ENCODE measurements at regions not wholly inside any gene's neighbourhood (a gene's known extent, or its start where the extent isn't known, plus 50 kb on each side); places are given as distances from the start of the nearest gene placed in this dataset.
A peak's percentile ranks its signal among the peaks of the same experiment; 100 is the strongest.

DNA sequence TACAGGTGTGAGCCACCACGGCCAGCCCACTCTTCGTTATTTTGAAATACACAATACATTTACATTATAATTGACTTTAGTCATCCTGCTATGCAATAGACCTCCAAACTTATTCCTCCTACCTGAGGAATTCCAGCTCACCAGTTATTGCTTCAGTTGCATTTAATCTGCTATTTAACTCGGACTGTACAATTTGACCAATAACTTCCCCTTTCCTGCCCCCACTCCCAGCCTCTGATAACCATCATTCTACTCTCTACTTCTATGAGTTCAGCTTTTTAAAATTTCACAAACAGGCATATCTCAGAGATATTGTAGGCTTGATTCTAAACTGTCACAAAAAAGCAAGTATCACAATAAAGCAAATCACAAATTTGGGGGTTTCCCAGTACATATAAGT, 157.0 kb downstream of the COPRS start:
- peak; percentile 59 for DNase-seq

DNA sequence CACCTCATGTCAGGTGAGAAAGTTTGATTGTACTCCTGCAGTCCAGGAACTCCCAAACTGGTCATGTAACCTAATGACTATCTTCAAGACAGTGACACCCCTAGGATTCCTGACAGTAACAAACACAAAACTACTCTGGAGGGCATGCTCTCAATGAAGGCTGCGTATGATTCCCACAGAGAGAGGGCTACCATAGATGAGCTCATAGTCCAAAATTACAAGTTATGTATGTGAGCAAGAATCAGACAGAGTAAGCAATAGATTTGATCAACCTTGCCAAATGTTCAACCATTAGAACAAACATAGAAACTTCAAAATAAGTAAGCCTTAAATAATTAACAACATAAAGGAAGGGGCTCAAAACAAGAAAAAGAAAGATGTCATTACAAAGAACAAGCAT, 158.1 kb downstream of the COPRS start:
- no peak for DNase-seq

- no peak for DNase-seq
Measured at GRCh38 chr17:31699886-31700285, 159.2 kb downstream of the COPRS start.

GRCh38 chr17:31699281-31699680, 159.8 kb downstream of the COPRS start:
- DNase-seq = peak; percentile 32

- DNase-seq = no peak
Measured at GRCh38 chr17:31698751-31699150, 160.3 kb downstream of the COPRS start.

DNA sequence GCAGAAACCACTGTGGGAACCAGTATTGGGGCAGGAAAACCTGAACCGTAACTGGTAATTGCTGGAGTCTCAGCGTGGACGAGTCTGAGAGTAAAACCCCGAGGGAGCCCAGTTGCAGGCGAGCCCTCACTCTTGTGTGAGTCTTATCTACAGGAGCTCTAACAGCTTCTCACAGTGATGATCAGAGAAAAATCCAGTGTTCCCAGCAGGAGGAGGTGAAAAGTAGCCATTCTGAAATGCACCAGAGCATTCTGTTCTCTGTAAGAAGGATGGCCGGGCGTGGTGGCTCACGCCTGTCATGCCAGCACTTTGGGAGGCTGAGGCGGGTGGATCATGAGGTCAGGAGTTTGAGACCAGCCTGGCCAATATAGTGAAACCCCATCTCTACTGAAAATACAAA, 161.2 kb downstream of the COPRS start:
- DNase-seq = no peak

GRCh38 chr17:31696703-31697325, 162.2 kb downstream of the COPRS start:
- no peak for DNase-seq

DNA sequence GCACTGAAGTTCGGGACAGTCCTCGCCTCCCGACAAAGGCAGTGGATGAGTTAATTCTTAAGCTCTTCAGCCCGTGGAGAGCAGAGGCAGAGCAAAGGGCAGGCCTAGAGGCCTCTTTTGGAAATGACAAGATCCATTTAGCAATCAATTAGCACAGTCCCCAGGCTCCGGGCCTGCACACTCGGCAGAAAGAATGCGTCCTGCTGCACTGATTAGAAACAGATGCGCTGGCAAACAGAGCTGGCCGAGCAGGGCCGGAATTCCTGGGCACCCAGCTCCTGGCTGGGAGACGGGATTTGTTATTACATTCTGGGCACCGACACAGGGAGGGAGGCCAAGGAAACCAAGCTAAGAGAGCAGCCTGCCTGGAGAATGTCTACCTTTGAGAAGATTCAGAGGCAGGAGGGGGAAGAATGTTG, 162.9 kb downstream of the COPRS start:
- no peak for DNase-seq

DNA sequence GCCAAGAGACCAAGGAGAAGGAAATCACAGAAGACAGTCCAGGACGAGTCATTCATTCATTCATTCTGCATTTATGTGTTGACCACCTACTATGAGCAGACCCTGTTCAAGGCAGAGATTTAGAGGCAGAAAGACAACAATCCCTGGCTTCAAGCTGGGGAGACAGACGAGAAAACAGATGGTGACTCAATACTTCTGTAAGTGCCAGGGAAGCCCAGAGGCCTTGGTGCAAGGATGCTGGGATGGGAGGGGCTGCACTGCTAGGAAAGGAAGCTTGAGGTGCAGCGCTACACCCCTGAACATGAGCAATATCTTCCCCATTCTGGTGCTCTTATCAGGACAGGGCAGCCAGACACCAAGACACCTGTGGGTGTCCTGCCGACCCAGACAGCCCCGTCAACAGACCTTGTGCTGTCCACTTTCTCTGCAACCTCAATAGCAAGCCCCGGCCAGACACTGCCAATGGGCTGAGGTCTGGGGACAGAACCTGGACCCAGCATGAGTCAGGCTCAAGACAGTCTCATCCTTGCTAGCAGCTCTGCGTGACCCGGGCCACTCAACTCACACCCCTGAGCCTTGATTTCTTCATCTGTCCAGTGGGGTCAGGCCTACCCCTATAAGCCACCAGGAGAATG, 163.5 kb downstream of the COPRS start:
- no peak for DNase-seq

- no peak for DNase-seq
Measured at GRCh38 chr17:31693433-31694220, 165.4 kb downstream of the COPRS start.

- DNase-seq = no peak
Measured at GRCh38 chr17:31692632-31693031, 166.4 kb downstream of the COPRS start.

GRCh38 chr17:31692027-31692426, 167.0 kb downstream of the COPRS start:
- DNase-seq = no peak

- DNase-seq = no peak
Measured at GRCh38 chr17:31691251-31691905, 167.7 kb downstream of the COPRS start.

DNA sequence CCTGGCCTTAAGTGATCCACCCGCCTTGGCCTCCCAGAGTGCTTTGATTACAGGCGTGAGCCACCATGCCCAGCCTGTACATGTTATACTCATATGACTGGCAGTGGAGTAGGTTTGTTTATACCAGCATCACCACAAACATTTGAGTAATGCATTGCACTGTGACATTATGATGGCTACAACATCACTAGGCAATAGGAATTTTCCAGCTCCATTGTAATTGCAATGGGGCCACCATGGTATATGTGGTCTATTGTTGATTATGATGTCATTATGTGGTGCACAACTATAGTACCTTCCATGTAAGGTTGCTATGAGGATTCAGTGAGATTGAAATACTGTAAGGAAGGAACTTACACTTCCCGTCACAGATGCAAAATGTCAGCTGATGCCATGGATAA, 168.9 kb downstream of the COPRS start:
- DNase-seq = no peak

DNA sequence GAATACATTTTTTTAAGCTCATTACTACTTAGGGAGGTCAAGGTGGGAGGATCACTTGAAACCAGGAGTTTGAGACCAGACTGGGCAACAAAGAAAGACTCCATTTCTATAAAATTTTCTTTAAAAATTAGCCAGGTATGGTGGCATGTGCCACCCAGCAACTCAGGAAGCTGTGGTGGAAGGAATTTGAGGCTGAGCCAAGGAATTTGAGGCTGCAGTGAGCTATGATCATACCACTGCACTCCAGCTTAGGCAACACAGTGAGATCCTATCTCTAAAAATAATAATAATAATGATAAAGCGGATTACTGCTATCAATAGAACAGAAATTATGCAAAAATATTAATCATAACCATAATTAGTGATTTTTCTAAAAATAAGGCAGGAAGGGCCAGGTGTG, 170.3 kb downstream of the COPRS start:
- DNase-seq = no peak

DNA sequence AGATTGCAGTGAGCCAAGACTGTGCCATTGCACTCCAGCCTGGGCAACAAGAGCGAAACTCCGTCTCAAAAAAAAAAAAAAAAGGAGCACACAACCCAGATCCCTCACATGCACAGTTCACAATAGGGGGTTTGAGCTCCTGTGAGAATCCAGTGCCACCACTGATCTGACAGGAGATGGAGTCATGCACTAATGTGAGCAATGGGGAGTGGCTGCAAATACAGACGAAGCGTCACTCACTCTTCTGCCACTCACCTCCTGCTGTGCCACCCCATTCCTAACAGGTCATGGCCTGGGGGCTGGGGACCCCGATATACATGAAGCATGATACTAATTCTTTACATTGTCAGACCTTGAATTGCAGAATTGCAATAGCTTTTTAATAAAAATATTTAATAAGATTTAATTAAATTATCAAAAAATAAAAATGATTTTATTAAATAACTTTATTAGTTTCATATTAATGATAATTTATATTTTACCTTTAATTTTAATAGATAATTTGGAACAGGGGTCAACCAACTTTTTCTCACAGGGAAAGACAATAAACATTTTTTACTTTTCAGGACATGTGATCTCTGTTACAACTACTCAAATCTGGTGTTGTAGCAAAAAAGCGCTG, 171.4 kb downstream of the COPRS start:
- no peak for DNase-seq

DNA sequence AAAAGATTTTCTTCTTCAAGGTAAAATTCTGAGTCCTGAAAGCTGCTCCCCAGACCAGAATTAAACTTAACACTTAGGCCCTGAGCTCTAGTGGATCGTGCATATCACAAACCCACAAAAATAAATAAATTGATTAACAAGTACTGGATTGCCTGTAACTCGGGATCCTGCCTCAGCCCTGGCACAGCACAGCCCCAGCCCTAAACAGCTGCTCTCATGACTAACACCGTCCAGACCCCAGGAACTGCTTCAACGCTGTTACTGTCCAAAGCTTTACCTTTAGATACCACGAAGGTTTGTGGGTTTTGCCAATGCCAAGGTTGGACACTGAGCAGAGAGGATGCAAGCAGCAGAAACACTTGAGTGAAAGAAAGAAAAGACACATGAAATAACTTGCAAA, 172.5 kb downstream of the COPRS start:
- no peak for DNase-seq

GRCh38 chr17:31684901-31685300, 174.1 kb downstream of the COPRS start:
- no peak for DNase-seq

DNA sequence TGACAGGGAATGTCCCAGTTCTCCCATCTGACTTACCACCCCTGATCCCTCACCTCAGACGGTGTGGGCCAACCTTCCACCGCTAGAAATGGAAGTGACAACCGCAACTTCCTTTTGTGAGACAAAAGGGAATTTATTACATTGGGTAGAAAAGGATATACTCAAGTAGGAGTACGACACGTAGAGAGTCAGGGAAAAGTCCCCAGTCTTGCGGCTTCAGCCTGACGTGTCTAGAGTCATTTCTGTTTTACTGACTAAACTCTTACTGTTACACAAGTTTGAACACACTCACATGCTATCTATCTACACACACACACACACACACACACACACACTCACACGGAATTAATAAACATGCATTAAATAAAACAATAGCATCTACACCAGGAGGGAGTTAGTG, 178.9 kb downstream of the COPRS start:
- DNase-seq = no peak

GRCh38 chr17:31679667-31680066, 179.4 kb downstream of the COPRS start:
- DNase-seq = no peak

DNA sequence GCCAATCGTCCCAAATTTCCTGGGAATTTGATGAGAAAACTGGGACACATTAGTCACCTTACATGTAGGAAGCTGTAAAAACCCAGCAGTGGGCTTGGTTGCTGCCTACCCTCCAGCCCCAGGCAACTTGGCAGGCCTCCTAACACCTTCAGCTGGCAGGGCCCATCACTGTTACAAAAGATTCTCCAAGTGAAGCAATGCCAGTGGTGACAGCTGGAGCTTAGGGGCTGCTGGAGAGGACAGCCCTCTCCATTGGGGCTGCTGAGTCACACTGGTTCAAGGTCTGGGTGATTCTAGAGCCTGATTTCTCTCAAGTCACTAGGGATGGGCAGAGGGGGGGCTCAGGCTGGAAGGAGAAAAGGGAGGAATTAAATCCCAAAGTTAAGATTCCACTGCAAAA, 180.6 kb downstream of the COPRS start:
- peak; percentile 58 for DNase-seq

DNA sequence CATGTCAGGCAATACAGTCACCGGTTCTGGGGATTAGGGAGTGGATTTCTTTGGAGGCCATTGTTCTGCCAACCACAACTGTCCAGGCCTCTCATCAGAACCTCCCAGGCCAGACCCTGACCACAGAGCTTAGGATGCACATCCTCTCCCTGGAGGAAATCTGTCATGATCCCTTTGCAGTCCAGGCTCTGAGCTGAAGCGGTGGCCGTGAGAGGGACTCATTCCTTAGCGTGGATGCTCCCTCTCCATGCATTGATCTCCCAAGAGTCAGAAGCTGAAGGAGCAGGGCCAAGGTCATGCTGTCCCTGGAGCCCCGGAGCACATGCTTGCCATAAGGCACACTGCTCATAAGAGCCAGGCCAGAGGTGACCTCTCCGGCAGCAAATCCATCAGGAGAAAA, 181.4 kb downstream of the COPRS start:
- DNase-seq = no peak

DNA sequence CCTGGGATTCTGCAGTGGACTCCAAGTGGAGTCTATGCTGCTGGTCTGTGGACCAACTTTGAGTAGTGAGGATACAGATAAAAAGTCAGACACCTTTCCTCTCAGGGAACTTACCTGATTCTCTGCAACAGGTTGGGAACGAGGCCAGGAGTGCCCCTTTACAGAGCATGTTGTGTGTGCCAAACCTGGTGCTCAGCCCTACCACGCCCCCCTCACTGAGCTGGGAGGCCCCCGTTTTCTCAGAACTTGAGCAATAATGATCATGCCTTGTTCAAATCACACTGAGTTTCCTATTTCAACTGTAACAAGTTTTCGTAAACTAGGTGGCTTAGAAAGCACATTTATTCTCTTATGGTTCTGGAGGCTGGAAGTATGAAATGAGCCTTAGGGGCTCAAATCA, 182.0 kb downstream of the COPRS start:
- DNase-seq = no peak

Data from hematopoietic multipotent progenitor cell treated with erythropoietin and hydrocortisone succinate and interleukin-3 and kit ligand, for 6 days (in vitro differentiated cells).